ENCODE measurements at regions not wholly inside any gene's neighbourhood (a gene's known extent, or its start where the extent isn't known, plus 50 kb on each side); places are given as distances from the start of the nearest gene placed in this dataset.

GRCh38 chr1:24998563-24999245 is 68.6 kb upstream of the RUNX3 start:
- DNase-seq: no peak

- DNase-seq: no peak
These were observed 67.2 kb upstream of the RUNX3 start for GRCh38 chr1:24996983-24997893.

- no peak for DNase-seq
These were observed 66.4 kb upstream of the RUNX3 start for GRCh38 chr1:24996456-24996855.

- no peak for DNase-seq
These were observed 65.6 kb upstream of the RUNX3 start for GRCh38 chr1:24995661-24996060.

GRCh38 chr1:24995140-24995539 is 65.1 kb upstream of the RUNX3 start:
- no peak for DNase-seq

- no peak for DNase-seq
These were observed 64.0 kb upstream of the RUNX3 start for GRCh38 chr1:24993871-24994580.

GRCh38 chr1:24992761-24993211 is 62.7 kb upstream of the RUNX3 start:
- no peak for DNase-seq

- no peak for DNase-seq
These were observed 62.2 kb upstream of the RUNX3 start for GRCh38 chr1:24992124-24992760.

- DNase-seq: no peak
These were observed 61.6 kb upstream of the RUNX3 start for GRCh38 chr1:24991697-24992096.

GRCh38 chr1:24990779-24991641 is 60.9 kb upstream of the RUNX3 start:
- DNase-seq: no peak

GRCh38 chr1:24990136-24990535 is 60.1 kb upstream of the RUNX3 start:
- no peak for DNase-seq

GRCh38 chr1:24989082-24989481 is 59.0 kb upstream of the RUNX3 start:
- no peak for DNase-seq

GRCh38 chr1:24988558-24988912 is 58.5 kb upstream of the RUNX3 start:
- no peak for DNase-seq

- DNase-seq: no peak
These were observed 57.9 kb upstream of the RUNX3 start for GRCh38 chr1:24987875-24988557.

- no peak for DNase-seq
These were observed 57.3 kb upstream of the RUNX3 start for GRCh38 chr1:24987424-24987823.

GRCh38 chr1:24986372-24986965 is 56.4 kb upstream of the RUNX3 start:
- DNase-seq: no peak

GRCh38 chr1:24985737-24986136 is 55.7 kb upstream of the RUNX3 start:
- no peak for DNase-seq

- no peak for DNase-seq
These were observed 54.9 kb upstream of the RUNX3 start for GRCh38 chr1:24984800-24985522.

- no peak for DNase-seq
These were observed 54.2 kb upstream of the RUNX3 start for GRCh38 chr1:24984300-24984699.

GRCh38 chr1:24983006-24983680 is 53.1 kb upstream of the RUNX3 start:
- DNase-seq: no peak
